ENCODE measurements at regions not wholly inside any gene's neighbourhood (a gene's known extent, or its start where the extent isn't known, plus 50 kb on each side); places are given as distances from the start of the nearest gene placed in this dataset.

DNA sequence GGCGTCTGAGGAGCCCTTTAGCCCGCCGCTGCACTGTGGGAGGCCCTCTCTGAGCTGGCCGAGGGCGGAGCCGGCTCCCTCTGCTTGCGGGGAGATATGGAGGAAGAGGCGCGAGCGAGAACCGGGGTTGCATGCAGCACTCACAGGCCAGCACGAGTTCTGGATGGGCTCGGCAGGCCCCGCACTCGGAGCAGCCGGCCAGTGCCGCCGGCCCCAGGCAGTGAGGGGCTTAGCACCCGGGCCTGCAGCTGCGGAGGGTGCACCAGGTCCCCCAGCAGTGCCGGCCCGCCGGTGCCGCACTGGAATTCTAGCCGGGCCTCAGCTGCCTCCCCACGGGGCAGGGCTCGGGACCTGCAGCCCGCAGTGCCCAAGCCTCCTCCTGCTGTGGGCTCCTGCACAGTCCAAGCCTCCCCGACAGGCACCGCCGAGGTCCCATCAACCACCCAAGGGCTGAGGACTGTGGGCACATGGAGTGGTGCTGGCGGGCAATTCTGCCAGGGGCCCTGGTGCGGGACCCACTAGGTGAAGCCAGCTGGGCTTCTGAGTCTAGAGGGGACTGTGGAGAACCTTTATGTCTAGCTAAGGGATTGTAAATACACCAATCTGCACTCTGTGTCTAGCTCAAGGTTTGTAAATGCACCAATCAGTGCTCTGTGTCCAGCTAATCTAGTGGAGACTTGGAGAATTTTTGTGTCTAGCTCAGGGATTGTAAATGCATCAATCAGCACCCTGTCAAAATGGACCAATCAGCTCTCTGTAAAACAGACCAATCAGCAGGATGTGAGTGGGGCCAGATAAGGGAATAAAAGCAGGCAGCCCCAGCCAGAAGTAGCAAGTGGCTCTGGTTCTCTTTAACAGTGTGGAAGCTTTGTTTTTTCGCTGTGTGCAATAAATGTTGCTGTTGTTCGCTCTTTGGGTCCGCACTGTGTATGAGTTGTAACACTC is 329.7 kb upstream of the JARID2 start (continued):
- TF ChIP-seq, protein P1, sequence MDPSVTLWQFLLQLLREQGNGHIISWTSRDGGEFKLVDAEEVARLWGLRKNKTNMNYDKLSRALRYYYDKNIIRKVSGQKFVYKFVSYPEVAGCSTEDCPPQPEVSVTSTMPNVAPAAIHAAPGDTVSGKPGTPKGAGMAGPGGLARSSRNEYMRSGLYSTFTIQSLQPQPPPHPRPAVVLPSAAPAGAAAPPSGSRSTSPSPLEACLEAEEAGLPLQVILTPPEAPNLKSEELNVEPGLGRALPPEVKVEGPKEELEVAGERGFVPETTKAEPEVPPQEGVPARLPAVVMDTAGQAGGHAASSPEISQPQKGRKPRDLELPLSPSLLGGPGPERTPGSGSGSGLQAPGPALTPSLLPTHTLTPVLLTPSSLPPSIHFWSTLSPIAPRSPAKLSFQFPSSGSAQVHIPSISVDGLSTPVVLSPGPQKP (IDR thresholded peaks at IDR 0.05; ENCODE audit: low read depth, low read length) = no peak
- TF ChIP-seq HDAC2 (IDR thresholded peaks at IDR 0.05) (no peak), SIN3A (IDR thresholded peaks at IDR 0.05; ENCODE audit: low read depth, low read length) (no peak), ZNF217 (IDR thresholded peaks at IDR 0.05) (no peak), RAD51 (IDR thresholded peaks at IDR 0.05) (no peak)

DNA sequence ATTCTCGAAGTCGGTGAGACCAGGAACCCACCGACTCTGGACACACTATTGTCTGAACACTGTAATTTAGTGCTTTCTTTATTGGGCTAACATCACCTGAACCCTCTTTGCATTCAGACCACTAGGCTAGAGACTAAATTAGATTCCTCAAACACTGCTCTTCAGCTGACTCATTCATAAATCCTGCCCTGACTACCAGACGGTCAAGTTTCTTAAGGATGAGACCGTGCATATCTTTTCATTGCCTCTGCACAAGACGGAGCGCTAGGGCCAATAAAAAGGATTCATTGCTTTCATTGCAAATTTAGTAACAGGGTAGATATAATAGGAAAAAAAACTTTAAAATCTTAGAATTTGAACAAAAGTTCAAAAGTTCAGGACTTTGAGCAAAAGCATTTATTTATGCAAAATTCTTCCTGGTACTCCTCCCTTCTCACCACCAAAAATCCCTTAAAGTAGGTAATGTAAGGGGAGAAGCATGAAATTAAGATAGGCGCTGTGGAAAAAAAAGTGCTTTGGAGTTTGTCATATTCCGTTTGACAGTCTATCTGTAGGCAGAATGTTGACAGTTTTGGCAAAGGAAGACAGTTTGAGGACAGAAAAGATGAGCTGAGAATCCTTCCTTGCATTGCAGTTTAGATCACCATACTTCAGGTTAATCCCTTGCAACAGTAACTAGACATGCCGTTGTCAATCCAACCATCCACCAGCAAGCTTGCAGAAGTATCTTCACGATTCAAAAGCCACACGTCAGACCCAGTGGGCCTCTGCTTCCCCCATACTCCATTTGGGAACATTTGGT is 328.6 kb upstream of the JARID2 start:
- H3K36me3 ChIP-seq (ENCODE audit: control insufficient read depth in 2 of 2, insufficient read depth in 2 of 2, low read length in 1 of 2) = no peaks in the 10 kb centered on the region
- no peaks in the 10 kb centered on the region for H3K27me3 ChIP-seq (replicated peaks in 1 of 2; ENCODE audit: control insufficient read depth in 2 of 2, insufficient read depth in 2 of 2, low read length in 1 of 2)
- H3K27ac ChIP-seq (ENCODE audit: control insufficient read depth, insufficient read depth) = no peak overlapping the region
- in situ Hi-C loops (cut with MboI) (no loop called here), intact Hi-C loops (cut with micrococcal nuclease; ENCODE audit: unreplicated experiment) (loop anchor here (10.0 kb wide), 1 partner anchor 327 kb away; the partner anchor contains the start of gene JARID2)
- H3K4me1 ChIP-seq (ENCODE audit: control insufficient read depth, insufficient read depth, low read length) = no peaks in the 10 kb centered on the region; the same call in 1 of the 2 replicates
- 69% methylated on average over 12 of the region's 12 CpGs for WGBS (ENCODE audit: insufficient coverage, insufficient replicate concordance, low lambda C conversion rate, missing lambda C conversion rate)
- H2AFZ ChIP-seq (ENCODE audit: control insufficient read depth, low read depth, low read length) = no peak overlapping the region
- CTCF ChIA-PET = interaction anchor here (0.6 to 0.7 kb wide), 2 partner anchors 11 to 76 kb away, joined by 3 read pairs; no protein-coding TSS in a partner anchor
- FAIRE-seq = no peak
- no peak overlapping the region for H3K9ac ChIP-seq (ENCODE audit: control insufficient read depth, insufficient read depth, low read length)
- H3K4me2 ChIP-seq (ENCODE audit: control insufficient read depth, insufficient read depth) = no peak overlapping the region
- DNase-seq (ENCODE audit: low read depth, low spot score) = no peak
- H4K20me1 ChIP-seq (ENCODE audit: control insufficient read depth, insufficient read depth) = no peaks in the 10 kb centered on the region
- POLR2A ChIA-PET = no interaction called here
- no peaks in the 10 kb centered on the region; the same call in 1 of the 3 replicates for H3K9me3 ChIP-seq (replicated peaks; ENCODE audit: control insufficient read depth, insufficient read depth, low read length)
- H3K79me2 ChIP-seq (ENCODE audit: control insufficient read depth, insufficient read depth, low read length) = no peaks in the 10 kb centered on the region
- H3K4me3 ChIP-seq = no peak overlapping the region
- RAD21 ChIA-PET (ENCODE audit: unreplicated experiment) = no interaction called here
- ATAC-seq = no peak
- SMC1A ChIA-PET (ENCODE audit: uncharacterized antibody, unreplicated experiment) = no interaction called here
- no TSS peak for BruUV-seq (replicated peaks)
- no peak for TF ChIP-seq SRF (IDR thresholded peaks at IDR 0.05; ENCODE audit: low read depth in 2 of 2, low read length in 2 of 2)
- TF ChIP-seq SUZ12 (IDR thresholded peaks at IDR 0.05; ENCODE audit: unreplicated experiment) = no peak
- TF ChIP-seq, protein P2, sequence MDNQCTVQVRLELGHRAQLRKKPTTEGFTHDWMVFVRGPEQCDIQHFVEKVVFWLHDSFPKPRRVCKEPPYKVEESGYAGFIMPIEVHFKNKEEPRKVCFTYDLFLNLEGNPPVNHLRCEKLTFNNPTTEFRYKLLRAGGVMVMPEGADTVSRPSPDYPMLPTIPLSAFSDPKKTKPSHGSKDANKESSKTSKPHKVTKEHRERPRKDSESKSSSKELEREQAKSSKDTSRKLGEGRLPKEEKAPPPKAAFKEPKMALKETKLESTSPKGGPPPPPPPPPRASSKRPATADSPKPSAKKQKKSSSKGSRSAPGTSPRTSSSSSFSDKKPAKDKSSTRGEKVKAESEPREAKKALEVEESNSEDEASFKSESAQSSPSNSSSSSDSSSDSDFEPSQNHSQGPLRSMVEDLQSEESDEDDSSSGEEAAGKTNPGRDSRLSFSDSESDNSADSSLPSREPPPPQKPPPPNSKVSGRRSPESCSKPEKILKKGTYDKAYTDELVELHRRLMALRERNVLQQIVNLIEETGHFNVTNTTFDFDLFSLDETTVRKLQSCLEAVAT (IDR thresholded peaks at IDR 0.05) = no peak
- no peak for TF ChIP-seq SMARCA5 (IDR thresholded peaks at IDR 0.05)
- TF ChIP-seq CBX5 (IDR thresholded peaks at IDR 0.05; ENCODE audit: low read depth) = no peak
- TF ChIP-seq, protein P3, sequence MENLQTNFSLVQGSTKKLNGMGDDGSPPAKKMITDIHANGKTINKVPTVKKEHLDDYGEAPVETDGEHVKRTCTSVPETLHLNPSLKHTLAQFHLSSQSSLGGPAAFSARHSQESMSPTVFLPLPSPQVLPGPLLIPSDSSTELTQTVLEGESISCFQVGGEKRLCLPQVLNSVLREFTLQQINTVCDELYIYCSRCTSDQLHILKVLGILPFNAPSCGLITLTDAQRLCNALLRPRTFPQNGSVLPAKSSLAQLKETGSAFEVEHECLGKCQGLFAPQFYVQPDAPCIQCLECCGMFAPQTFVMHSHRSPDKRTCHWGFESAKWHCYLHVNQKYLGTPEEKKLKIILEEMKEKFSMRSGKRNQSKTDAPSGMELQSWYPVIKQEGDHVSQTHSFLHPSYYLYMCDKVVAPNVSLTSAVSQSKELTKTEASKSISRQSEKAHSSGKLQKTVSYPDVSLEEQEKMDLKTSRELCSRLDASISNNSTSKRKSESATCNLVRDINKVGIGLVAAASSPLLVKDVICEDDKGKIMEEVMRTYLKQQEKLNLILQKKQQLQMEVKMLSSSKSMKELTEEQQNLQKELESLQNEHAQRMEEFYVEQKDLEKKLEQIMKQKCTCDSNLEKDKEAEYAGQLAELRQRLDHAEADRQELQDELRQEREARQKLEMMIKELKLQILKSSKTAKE (IDR thresholded peaks at IDR 0.05; ENCODE audit: low read depth, poor library complexity, severe bottlenecking) = no peak
- no peak for TF ChIP-seq GATAD2B (conservative IDR thresholded peaks at IDR 0.05; ENCODE audit: low read depth)
- no peak for TF ChIP-seq CHD1 (IDR thresholded peaks at IDR 0.05; ENCODE audit: low read depth, low read length)

Data from GM12878 (cell line).